GM19395 (cell line): ENCODE measurements at regions not wholly inside any gene's neighbourhood (a gene's known extent, or its start where the extent isn't known, plus 50 kb on each side); places are given as distances from the start of the nearest gene placed in this dataset.

ENCODE experiments used
- ATAC-seq: cut with Tn5 transposase; IDR thresholded peaks from one replicate; pipeline ENCODE4 v1.9.1; 2021; ENCODE audit warnings: mild to moderate bottlenecking, moderate library complexity; ENCODE audit not compliant: unreplicated experiment

DNA sequence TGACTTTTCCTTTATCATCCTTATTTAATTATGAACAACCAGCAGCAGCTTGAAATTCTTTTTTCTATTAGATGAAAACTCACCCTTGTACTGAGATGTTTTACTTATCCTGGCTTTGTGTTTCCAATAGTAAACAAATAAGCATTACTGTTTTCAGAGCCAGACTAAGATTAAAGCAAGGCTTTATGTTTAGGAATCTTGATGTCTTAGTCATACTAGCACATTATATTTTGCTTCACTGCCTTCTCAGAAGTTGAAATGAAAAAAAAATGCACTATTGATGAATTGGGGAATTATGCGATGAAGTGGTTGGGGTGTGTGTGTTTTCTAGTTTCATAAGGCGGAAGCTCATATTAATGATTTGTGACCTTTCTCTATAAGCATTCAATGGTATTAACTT lies 301.2 kb upstream of the E2F7 start:
- ATAC-seq: no peak

DNA sequence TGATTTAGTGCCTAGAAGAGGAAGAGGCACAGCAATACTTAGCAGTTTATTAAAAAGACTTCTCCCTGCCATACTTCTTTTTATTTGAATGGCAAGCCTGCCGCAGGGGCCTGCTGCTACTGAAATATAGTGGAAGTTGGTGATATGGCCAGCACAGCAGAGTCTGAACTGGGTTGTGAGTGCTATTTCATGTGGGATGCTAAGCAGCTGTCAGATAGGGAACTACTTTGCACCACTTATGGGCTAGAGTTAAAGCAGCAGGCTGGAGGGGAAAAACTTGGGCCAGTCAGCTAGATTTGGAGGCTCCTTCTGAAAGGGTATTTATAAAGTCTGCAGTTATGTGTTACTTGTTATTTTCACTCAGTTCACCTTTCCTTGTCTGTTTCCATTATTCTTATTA lies 299.0 kb upstream of the E2F7 start:
- ATAC-seq: no peak

DNA sequence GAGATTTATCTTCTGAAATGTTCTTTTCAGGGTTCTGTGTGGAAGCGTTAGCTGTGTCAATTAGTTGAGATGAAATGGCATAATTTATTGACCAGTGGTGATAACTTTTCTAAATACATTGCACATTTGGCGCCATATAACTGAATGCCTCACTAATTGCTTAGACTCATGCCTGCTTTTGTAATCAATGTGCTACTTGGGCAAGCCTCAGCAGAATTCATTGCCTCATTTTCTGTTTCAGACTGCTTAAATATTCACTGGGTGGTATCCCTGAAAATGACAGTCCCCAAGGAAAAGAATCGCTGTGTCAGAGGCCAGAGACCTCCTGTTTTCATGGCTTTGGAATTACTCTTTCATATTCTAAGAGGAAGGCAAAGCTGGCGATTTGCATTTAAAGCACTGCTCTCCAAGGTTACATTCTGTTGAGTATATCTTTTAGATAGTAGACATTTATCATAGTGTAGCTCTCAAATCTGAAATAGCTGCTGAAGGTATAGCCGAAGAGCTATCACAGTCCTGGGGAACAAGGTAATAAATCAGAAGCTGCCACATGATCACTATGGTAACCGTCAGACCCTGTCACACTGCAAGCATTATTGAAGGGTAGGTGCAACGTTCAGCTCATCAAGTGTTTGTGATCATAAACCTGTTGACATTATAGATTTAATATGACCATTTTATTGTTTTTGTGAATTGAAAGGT lies 297.3 kb upstream of the E2F7 start:
- no peak for ATAC-seq

DNA sequence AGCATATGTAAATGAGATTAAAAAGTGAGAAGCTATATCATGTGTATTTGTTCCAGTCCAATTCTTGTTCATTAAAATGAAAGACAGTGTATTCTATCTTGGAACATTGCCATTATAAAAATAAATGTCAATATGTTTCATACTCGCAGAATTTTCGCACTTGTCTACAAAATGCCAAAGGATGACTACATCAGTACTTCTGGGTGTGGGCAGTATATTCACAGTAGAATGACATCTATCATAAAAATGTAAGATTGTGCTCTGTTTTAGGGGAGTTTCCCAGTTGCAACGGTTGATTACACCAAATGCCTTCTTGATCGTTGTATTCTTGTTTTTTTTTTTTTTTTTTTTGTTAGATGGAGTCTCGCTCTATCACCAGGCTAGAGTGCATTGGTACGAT lies 292.3 kb upstream of the E2F7 start:
- no peak for ATAC-seq

DNA sequence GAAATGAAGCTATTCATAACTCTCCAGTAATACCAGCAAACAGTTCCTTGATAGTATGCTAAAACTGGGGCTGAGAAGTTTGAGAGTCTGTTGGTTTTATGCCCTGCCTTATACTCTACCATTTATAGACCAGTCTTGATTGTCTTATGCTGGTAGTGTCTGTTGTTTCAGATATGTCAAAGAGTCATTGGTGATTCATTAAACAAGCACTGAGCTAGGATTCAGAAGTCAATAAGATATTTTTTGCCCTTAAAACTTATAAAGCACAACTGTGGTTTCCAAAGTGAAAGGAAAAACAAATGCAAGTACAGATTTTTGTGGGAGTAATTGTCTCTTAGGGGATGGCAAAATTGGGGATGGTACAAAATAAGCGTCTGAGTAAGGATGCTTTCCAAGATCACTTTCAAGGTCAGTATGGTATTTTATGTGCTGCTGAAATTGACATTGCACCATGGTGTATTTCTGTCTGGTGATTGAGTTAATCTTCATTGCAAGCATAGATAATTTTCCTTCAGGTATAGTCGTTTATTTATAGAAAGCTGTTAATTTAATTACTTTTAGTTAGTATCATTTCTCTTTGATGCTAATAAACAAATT lies 289.5 kb upstream of the E2F7 start:
- no peak for ATAC-seq

DNA sequence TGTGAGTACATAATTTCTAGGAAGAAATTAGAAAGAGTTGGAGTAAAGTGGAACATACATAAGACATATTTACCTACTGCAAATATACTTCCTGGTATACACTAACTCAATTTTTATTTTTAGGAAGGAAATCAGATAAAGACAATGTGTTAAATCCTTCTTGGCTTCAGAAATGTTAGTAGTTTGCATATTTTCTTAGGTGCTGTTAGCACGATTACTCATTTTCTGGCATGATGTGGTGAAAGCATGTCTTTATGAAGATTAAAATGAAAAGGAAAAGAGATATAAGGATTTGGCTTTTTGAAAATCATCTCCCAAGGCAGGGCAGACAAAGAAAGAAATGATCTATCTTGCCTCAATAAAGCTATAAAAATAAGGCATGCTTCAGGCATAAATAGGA lies 287.6 kb upstream of the E2F7 start:
- ATAC-seq: no peak

DNA sequence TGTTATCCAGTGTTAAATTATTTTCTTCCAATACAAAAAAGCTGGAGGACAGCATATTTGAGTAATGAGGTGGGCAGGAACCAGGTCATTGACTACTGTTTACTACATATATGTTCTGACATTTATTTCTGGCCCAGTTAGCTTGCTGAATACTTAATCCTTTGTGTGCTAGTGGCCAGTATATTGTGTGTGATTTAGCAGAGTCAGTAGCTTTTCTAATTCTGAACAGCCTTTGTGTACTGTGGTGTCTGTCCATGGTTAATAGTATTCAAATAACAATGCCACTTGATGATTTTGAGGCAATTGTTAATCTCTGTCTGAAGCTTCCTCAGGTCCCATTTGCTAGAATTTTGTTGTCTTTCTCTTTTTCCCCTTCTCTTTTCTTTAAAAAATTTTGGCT lies 286.5 kb upstream of the E2F7 start:
- no peak for ATAC-seq

DNA sequence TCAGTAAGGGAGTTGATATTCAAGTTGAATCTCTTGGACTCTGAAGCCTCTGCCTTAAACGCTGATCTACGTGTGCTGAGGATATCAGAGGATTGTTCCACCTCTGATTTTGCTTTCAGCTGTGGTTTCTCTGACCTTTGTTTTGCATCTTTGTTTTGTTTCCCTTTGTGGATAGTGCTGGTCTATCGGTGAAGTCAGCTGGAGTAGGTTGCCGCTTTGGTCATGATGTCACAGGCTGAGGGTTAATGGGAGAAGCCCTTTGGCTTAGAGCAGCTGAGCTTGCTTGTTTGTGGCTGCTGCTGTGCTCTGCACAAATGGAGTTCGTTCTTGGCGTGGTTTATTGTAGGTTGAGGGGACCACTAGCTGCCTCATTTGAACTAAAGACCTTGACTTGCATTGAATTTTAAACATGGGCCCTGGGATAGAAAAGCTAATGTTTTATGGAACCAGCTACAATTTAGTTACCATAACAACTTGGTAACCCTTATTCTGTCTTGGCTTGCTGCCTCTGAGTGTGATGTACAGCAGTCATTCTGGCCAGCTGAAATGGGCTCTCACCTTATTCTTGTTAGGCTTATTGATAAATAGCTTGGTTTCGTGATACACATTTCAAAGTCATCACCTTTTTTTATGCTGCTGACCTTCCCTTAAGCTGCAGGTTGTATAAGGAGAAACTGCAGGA lies 284.5 kb upstream of the E2F7 start:
- no peak for ATAC-seq

DNA sequence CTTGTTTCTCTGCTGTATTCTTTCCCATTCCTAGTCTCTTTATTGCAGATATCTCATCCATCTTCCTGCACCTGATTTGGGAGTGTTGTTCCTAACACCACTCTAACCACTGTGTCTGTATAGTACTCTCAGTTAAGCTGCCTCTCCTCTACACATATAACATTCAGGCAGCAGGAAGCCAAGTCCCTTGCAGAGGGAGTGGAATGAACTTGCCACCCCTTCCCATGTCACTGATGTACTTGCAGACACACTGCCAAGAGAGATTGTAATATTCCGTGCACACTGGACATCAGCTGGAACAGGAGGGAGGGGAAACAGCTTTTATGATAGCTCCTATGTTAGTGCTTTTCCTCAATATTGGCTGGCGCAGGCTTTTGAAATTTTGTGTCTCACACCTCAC lies 281.6 kb upstream of the E2F7 start:
- no peak for ATAC-seq

DNA sequence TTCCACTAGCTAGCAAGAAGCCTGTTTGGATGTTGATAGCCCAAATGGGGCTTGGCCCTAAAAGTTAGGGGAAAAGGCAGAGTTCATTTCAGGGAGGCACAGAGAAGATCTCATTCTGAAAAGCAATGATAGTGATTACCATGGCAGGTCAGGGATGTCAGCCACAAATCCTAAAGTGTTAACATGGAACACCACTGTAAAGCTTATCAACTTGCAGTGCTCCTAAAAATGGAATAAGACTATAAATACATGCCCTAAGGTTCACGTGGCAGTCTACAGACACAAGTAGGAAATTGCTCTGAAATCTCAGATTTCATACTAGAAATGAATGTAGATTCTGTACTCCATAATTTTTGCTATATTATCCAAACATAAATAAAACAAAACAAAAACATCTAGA lies 280.0 kb upstream of the E2F7 start:
- no peak for ATAC-seq

DNA sequence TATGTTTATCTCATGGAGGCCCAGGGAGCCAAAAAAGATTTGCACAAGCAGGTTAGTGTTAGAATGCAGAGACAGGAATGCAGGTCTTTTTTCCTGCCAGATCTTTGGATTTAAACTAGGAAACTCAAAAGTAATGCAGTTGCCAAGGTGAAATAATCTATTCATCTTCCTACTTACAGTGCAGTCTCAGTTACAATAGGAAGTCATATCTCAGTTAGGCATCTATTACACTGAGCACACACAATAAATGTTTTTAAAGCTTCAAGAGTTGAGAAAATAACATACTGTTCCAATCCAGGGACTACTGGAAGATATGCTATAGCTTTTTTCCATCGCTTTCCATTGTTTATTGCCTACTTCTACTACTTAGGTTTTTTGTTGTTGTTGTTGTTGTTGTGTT lies 279.3 kb upstream of the E2F7 start:
- ATAC-seq: no peak

DNA sequence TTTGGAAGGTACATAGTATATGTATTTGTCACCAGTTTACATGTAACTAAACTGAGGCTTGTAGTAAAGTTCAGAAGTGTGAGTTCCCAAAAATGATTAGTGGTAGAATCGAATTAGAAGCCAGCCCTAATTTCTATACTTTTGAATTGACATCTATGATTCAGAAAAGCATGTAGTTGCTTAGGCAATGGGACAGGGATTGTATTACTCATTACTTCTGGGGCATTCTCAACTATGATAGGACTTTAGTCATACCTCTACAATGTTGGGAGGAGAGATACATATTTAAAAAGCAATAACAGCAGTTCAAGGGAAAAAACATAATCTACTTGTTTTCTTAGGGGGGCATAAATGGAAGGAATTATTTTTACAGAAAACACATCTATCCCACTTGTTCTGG lies 277.9 kb upstream of the E2F7 start:
- no peak for ATAC-seq

DNA sequence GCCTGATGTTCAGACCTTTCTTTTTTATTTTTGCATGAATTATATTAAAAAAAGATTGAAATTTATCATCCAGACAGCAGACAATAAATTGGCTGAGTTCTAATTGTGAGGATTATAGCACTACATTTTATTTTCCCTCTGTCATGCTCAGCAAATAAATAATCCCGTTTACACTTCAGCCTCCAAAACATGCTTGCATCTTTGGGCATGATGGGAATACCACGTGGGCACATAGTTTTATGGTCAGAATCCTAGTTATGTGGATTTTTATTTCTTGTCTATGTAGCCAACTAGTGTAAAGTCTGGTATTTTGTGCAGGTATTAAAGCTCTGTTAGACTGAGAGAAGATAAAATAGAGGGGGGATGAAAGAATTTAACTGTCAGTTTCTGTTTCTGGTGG lies 276.9 kb upstream of the E2F7 start:
- ATAC-seq: no peak

DNA sequence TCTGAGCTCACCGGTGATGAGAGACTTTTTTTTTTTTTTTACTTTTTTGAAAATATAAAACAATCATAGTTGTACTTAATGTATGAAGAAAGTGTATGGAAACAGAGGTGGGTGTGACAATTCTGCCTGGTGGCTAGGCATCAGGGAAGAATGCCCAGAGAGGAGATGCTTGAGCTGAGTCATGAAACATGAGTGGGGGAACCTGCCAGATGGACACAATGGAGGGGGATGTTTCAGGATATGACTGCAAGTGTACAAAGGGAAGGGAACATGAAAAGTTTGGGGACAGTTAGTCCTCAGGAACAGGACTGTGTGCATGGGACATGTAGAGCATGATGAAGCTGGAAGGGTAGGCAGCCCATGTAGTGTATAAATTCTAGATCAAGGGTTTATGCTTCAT lies 274.2 kb upstream of the E2F7 start:
- no peak for ATAC-seq

DNA sequence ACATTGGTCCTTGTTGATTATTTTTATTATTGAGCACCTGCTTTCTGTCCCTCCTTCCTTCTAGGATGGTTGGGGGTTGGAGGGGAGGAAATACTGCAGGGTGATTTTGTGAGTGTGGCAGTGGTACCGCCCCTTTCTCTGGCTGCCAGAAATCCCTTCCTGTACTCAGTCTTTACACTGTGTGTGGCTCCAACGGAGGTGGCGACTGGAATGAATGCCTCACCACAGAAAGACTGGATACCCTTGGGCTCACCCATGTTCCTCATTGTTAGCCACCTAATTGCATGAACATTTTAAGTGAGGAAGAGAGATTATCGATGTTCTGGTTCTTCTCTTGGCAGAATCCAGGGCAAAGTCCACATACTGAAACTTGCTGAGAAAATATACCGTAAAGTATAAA lies 272.0 kb upstream of the E2F7 start:
- ATAC-seq: no peak

DNA sequence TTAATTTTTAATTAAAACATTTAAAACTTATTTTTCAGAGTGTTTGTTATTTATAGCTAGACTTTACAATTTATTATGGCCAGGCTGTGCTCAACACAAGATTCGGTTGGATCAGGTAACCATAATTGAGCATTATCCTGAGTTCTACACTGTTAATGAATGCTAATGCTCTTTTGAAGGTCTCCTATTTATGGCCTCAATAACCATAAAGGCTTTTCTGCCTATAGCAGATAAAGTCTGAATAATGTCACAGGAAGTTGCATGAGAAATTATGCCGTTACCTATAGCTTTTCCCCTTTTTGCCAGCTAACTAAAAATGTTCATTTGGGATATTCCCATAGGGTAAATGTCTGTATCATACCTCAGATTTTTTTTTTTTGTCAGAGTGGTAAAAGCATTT lies 269.4 kb upstream of the E2F7 start:
- no peak for ATAC-seq

DNA sequence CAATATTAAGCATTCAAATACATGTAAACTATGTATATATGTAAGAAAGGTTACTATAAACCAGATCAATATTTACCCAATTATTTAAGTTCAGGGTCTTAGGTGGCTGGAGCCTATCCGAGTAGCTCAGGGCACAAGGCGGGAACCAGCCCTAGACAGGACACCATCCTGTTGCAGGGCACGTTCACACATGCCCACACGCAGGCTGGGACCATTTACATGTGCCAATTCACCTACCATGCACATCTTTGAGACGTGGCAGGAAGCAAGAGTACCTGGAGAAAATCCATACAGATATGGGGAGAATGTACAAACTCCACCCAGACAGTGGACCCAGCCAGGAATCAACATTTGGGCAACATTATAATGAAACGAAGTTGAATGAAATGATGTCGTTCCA lies 263.0 kb upstream of the E2F7 start:
- no peak for ATAC-seq

DNA sequence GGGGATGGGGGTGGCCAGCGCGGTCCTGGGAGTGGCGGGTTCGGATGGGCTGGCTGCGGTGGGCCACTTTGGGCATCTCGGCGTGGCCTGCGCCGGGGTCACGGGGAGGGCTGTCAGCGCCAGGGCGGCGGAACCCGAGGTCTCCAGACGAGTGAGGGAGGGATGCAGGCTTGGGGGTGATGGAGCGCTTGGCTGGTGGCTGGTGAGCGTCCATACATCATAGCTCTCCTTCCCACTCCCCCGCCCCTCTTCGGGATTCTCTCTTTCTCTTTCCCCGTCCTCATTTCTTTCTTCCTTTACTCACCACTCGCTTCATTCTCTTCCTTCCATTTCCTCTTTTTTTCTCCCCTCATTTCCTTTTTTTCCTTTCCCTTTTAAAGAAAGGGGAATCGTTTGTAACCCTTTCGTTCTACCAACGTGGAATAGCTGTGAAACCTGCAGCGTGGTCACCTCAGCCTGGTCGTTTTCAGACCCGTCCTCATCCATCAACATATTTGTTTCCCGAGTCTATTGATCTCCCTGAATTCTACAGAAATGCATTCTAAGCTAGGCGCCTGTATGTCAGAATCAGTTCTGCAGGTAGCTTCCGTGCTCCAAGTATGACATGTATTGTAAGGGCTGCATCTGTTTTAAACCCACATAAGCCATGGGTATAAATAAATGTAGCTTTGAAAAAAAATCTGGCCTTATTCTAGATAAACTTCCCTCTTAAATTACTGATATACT lies 260.3 kb upstream of the E2F7 start:
- ATAC-seq: peak; percentile 5

DNA sequence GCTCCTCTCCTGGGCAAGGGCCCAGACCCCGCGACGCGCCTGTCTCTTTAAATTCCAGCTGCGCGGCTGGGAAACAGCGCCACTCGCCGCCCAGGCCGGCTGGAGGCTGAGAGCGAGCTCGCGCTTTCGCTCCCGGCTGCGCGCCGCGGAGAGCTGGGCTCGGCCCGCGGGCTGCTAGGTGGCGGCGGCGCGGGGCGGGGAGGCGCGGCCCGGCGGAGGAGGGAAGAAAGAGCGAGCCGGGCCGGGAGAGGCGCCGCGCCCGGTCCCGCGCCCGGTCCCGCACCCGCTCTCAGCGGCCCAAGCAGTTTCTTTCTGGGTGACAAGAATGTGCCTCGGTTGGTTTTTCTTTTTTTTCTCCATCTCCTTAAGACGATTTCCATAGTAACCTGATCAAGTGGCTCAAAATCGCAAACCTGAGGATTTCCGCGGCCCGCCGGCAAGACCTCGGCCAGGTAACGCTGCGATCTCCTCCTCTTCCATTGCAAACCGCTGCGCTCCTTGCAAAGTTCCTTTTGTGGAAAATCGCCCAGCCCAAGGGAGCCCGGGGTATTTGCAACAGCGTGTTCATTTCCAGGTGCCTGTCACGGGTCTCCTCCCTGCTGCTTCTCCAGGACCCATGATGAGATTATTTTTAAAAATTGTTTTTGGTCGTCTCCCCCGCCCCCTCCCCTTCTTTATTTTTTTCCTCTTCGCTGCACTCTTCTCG lies 259.5 kb upstream of the E2F7 start:
- ATAC-seq: peak; percentile 83

DNA sequence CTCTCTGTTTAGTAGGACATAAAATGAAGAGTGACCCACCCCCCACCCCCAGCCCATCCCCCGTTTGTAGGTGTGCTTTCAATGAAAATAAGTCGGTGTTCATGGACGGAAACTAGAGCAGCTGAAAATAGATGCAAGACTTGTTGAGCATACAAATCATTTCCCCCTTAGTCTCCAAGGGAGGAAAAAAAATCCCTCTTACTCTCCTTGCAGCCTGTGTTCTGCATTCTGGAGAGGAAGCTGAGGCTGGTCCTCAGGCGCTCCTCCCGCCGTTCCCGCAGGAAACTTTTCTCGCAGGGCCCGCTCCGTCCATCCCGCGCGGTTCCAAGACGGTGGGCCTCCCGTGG lies 259.0 kb upstream of the E2F7 start:
- ATAC-seq: no peak

DNA sequence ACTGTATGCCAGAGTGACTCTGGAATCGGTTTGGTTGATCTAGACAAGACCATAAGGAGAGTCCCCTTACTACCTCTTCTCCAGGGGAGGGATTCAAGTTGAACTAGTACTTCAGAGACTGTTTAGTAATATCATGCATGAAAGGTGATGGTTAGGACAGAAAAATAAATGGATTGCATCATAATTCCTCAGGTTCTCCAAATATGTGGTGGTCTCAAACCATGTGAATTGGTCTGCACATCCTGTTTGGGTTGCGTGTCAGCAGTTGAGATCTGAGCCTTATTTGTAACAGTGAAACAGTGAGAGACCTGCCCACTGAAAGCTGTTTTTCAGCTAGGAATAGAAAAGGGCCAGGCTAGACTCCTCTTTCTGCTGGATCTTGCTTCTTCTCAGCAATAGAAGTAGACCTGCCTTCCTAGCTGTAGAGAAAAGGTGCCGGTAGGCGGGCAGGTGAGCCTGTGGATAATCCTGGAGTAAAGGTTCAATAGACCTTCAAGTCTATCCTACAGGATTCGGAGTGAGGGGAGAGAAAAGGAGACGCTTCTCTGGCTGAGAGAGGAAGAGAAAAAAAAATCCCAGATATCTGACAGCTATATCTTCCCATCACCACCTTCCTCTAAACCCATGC lies 258.5 kb upstream of the E2F7 start:
- ATAC-seq: no peak
